CD4-positive, alpha-beta T cell (primary cell): ENCODE measurements at regions not wholly inside any gene's neighbourhood (a gene's known extent, or its start where the extent isn't known, plus 50 kb on each side); places are given as distances from the start of the nearest gene placed in this dataset.

Experiments used
- ATAC-seq: fragments of 200-7000 bp; cut with Tn5 transposase; one replicate; pipeline ENCODE4 v1.10.0; 2022; ENCODE audit warnings: mild to moderate bottlenecking; ENCODE audit not compliant: poor library complexity
- CTCF ChIA-PET: fragments of 350-600 bp; sonication (Branson Sonifier 250); formaldehyde crosslinking; loops from one replicate; lab custom pipeline; 2021; ENCODE audit warnings: antibody characterized with exemption, inconsistent platforms; lab: Charles Lee
- POLR2A ChIA-PET: fragments of 350-600 bp; sonication (Branson Sonifier 250); formaldehyde crosslinking; loops from one replicate; lab custom pipeline; 2021; ENCODE audit warnings: antibody characterized with exemption, inconsistent platforms; lab: Charles Lee
- DNase-seq, 14 experiments: peaks; one replicate each; pipeline ENCODE4 v3.0.0-alpha.2; 2013 to 2020; ENCODE audit warnings: mixed read lengths in 2 of 14
- H3K27ac ChIP-seq, 2 donors: one replicate each; pipeline versions ENCODE4 v1.5.1 to v1.7.0; 2013; ENCODE audit warnings: low read length in 2 of 2, low read depth in 1 of 2, mild to moderate bottlenecking in 1 of 2
- H3K27me3 ChIP-seq, 2 experiments: 1 replicate in 1 of 2; 2 replicates in 1 of 2; pipeline versions ENCODE4 v1.6.1 to v1.7.0; 2013; ENCODE audit warnings: low read length in 2 of 2, control low read depth in 1 of 2, mild to moderate bottlenecking in 1 of 2, moderate library complexity in 1 of 2; ENCODE audit not compliant: insufficient read depth in 2 of 2, control insufficient read depth in 1 of 2
- H3K36me3 ChIP-seq: one replicate; pipeline ENCODE4 v1.6.1; 2013; ENCODE audit warnings: low read length, control low read depth; ENCODE audit not compliant: insufficient read depth
- H3K4me1 ChIP-seq: one replicate; pipeline ENCODE4 v1.6.1; 2013; ENCODE audit warnings: low read length, control low read depth; ENCODE audit not compliant: insufficient read depth
- H3K4me3 ChIP-seq: one replicate; pipeline ENCODE4 v1.5.1; 2013; ENCODE audit warnings: mild to moderate bottlenecking, low read length, moderate library complexity
- H3K9me3 ChIP-seq, 2 experiments: 1 replicate in 1 of 2; 2 replicates in 1 of 2; pipeline versions ENCODE4 v1.6.1 to v1.7.0; 2013; ENCODE audit warnings: low read length in 2 of 2, mild to moderate bottlenecking in 2 of 2, control low read depth in 1 of 2, moderate library complexity in 1 of 2; ENCODE audit not compliant: control insufficient read depth in 1 of 2, insufficient read depth in 1 of 2
- H3K27ac Mint-ChIP-seq: one replicate; pipeline ENCODE4 v1.8.0; 2020; ENCODE audit warnings: mixed read lengths
- H3K27me3 Mint-ChIP-seq: one replicate; pipeline ENCODE4 v1.8.0; 2021; ENCODE audit warnings: mixed read lengths
- H3K36me3 Mint-ChIP-seq: one replicate; pipeline ENCODE4 v1.8.0; 2021; ENCODE audit warnings: low read depth, mixed read lengths
- H3K4me1 Mint-ChIP-seq: one replicate; pipeline ENCODE4 v1.8.0; 2021; ENCODE audit warnings: low read depth, mixed read lengths
- H3K4me3 Mint-ChIP-seq: one replicate; pipeline ENCODE4 v1.8.0; 2020; ENCODE audit warnings: mild to moderate bottlenecking, mixed read lengths
- H3K9me3 Mint-ChIP-seq: one replicate; pipeline ENCODE4 v1.8.0; 2020; ENCODE audit warnings: mixed read lengths
- intact Hi-C, 2 experiments: fragments of 100-400 bp; cut with DNase I in 1 of 2; cut with micrococcal nuclease in 1 of 2; formaldehyde crosslinking; loops; one replicate each; pipeline versions ENCODE4 v1.15.1 to v1.9.0; 2023 to 2025; cut with DNase I, micrococcal nuclease
- TF ChIP-seq, protein P1 (sequence below): fragments of 200-600 bp; IDR thresholded peaks from one replicate; pipeline ENCODE4 v1.8.0; 2022; ENCODE audit warnings: antibody characterized with exemption, mild to moderate bottlenecking

GRCh38 chr10:83459124-83459523, 680.2 kb upstream of the GHITM start:
- Histone ChIP-seq H3K4me1 (no peaks in the 10 kb centered on the region), H3K9me3 (peaks cover 0 to 10% of the 10 kb centered on the region in 2 experiments), H3K36me3 (no peaks in the 10 kb centered on the region), H3K4me3 (no peak overlapping the region), H3K27ac (no peak overlapping the region), H3K27me3 (no peaks in the 10 kb centered on the region)
- H3K9me3 Mint-ChIP-seq, result peaks cover 11% of the 10 kb centered on the region
- H3K4me3 Mint-ChIP-seq, result no peak overlapping the region
- DNase-seq, result no peak
- no peak overlapping the region for H3K27ac Mint-ChIP-seq
- CTCF ChIA-PET, result no interaction called here
- no peaks in the 10 kb centered on the region for H3K36me3 Mint-ChIP-seq
- H3K27me3 Mint-ChIP-seq, result no peaks in the 10 kb centered on the region
- intact Hi-C loops, result no loop called here
- POLR2A ChIA-PET, result no interaction called here
- TF ChIP-seq, protein P1, sequence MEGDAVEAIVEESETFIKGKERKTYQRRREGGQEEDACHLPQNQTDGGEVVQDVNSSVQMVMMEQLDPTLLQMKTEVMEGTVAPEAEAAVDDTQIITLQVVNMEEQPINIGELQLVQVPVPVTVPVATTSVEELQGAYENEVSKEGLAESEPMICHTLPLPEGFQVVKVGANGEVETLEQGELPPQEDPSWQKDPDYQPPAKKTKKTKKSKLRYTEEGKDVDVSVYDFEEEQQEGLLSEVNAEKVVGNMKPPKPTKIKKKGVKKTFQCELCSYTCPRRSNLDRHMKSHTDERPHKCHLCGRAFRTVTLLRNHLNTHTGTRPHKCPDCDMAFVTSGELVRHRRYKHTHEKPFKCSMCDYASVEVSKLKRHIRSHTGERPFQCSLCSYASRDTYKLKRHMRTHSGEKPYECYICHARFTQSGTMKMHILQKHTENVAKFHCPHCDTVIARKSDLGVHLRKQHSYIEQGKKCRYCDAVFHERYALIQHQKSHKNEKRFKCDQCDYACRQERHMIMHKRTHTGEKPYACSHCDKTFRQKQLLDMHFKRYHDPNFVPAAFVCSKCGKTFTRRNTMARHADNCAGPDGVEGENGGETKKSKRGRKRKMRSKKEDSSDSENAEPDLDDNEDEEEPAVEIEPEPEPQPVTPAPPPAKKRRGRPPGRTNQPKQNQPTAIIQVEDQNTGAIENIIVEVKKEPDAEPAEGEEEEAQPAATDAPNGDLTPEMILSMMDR, result no peak
- H3K4me1 Mint-ChIP-seq, result no peaks in the 10 kb centered on the region
- ATAC-seq, result no peak

DNA sequence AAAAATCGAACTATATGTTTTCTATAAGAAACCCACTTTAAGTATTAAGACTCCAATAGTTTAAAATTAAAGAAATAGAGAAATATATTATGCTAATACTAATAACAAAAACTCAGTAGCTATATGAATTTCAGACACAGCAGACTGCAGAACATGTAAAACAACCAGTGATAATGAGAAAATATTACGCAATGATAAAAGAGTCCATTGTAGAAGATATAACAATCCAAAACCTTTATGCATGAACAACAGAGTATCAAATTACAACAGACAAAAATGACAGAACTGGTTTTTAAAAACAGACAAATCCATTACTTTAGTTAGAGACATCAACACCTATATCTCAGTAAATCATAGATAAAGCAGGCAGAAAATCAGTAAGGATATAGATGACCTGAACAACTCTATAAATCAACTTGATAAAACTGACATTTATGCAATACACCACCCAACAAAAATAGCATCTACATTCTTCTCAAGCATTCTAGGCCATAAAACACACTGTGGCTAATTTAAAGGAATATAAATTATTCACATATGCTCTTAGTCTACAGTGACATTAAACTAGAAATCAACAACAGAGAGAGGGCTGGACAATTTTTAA, 669.5 kb upstream of the GHITM start:
- Histone ChIP-seq H3K4me1 (no peaks in the 10 kb centered on the region), H3K4me3 (no peak overlapping the region), H3K27ac (no peak overlapping the region), H3K9me3 (no peaks in the 10 kb centered on the region), H3K36me3 (no peaks in the 10 kb centered on the region), H3K27me3 (no peaks in the 10 kb centered on the region)
- H3K36me3 Mint-ChIP-seq, result no peaks in the 10 kb centered on the region
- H3K27ac Mint-ChIP-seq, result no peak overlapping the region
- no peaks in the 10 kb centered on the region for H3K27me3 Mint-ChIP-seq
- TF ChIP-seq, protein P1, result no peak
- DNase-seq (no peak), ATAC-seq (no peak)
- ChIA-PET POLR2A (no interaction called here), CTCF (no interaction called here)
- intact Hi-C loops, result no loop called here
- H3K9me3 Mint-ChIP-seq, result peaks cover 13% of the 10 kb centered on the region
- no peak overlapping the region for H3K4me3 Mint-ChIP-seq
- H3K4me1 Mint-ChIP-seq, result no peaks in the 10 kb centered on the region

DNA sequence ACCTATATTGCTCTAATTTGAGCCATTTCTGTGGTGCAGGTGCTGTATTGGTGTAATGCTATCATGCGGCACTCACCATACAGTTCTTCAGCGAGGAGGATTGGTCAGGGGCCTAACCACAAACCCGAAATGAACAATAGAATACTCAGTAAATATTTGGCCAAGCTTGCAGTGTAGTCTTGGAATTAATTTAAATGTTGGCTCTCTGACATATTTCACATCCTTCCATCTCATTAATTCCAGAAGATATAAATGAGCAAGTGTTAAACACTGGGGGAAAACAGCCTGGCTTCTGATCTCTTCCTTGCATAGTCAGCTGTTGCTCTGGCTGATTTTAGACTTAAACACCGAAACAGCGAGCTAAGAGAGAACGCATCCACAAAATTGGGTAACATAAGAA, 663.1 kb upstream of the GHITM start:
- TF ChIP-seq, protein P1, result no peak
- DNase-seq (no peak), ATAC-seq (no peak)
- intact Hi-C loops, result no loop called here
- no peaks in the 10 kb centered on the region for H3K9me3 ChIP-seq
- H3K27ac ChIP-seq, result no peak overlapping the region
- Mint-ChIP-seq H3K27me3 (no peaks in the 10 kb centered on the region), H3K27ac (no peak overlapping the region), H3K36me3 (no peaks in the 10 kb centered on the region), H3K9me3 (peaks cover 6% of the 10 kb centered on the region), H3K4me1 (no peaks in the 10 kb centered on the region), H3K4me3 (no peak overlapping the region)
- H3K27me3 ChIP-seq, result no peaks in the 10 kb centered on the region
- POLR2A ChIA-PET, result no interaction called here
- CTCF ChIA-PET, result no interaction called here
- no peak overlapping the region for H3K4me3 ChIP-seq
- H3K36me3 ChIP-seq, result no peaks in the 10 kb centered on the region
- no peaks in the 10 kb centered on the region for H3K4me1 ChIP-seq
